22Rv1 (cell line): ENCODE measurements at regions not wholly inside any gene's neighbourhood (a gene's known extent, or its start where the extent isn't known, plus 50 kb on each side); places are given as distances from the start of the nearest gene placed in this dataset.

Experiments
- ZFX ChIP-seq: fragments of 450-650 bp; IDR thresholded peaks from 2 replicates; pipeline ENCODE4 v1.6.1; 2017; ENCODE audit warnings: antibody characterized with exemption, borderline replicate concordance
- TF ChIP-seq, protein P1 (sequence below): fragments of 450-650 bp; IDR thresholded peaks from 2 replicates; pipeline ENCODE4 v1.5.1; 2017; ENCODE audit warnings: mild to moderate bottlenecking

DNA sequence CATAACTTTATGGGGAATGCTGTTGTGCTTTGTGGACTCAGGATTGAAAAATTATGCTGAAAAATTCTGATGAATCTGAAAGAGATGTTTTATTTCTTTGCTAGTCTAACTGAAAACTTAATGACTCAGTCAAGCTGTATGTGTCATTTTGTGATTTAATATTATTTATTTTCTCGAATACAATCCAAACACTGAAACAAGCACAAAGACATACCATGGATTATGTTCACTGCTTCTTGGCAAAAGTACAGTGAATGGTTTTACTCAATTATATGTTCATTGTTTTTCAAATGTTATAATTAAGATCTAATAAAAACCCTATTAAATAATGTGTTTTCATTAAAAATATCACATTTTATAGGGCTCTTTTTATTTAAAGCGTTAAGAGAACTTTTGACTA lies 330.6 kb upstream of the EPHA7 start:
- TF ChIP-seq, protein P1, sequence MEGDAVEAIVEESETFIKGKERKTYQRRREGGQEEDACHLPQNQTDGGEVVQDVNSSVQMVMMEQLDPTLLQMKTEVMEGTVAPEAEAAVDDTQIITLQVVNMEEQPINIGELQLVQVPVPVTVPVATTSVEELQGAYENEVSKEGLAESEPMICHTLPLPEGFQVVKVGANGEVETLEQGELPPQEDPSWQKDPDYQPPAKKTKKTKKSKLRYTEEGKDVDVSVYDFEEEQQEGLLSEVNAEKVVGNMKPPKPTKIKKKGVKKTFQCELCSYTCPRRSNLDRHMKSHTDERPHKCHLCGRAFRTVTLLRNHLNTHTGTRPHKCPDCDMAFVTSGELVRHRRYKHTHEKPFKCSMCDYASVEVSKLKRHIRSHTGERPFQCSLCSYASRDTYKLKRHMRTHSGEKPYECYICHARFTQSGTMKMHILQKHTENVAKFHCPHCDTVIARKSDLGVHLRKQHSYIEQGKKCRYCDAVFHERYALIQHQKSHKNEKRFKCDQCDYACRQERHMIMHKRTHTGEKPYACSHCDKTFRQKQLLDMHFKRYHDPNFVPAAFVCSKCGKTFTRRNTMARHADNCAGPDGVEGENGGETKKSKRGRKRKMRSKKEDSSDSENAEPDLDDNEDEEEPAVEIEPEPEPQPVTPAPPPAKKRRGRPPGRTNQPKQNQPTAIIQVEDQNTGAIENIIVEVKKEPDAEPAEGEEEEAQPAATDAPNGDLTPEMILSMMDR, result no peak
- TF ChIP-seq ZFX, result no peak
